GM12878 (cell line): ENCODE measurements at regions not wholly inside any gene's neighbourhood (a gene's known extent, or its start where the extent isn't known, plus 50 kb on each side); places are given as distances from the start of the nearest gene placed in this dataset.

ENCODE experiments used
- ATAC-seq: fragments of 200-7000 bp; cut with Tn5 transposase; 3 replicates; pipeline ENCODE4 v1.9.1; 2020; ENCODE audit warnings: mild to moderate bottlenecking, moderate library complexity
- BruUV-seq: library from RNA; stranded (reverse); fragments of 400-500 nt; replicated peaks from 2 replicates; lab custom pipeline; 2021; lab: Mats Ljungman, UMichigan
- CTCF ChIA-PET: fragments of 300-600 bp; sonication (Branson Sonifier 250); formaldehyde crosslinking; extraction: SDS; loops from one replicate; lab custom pipeline; 2021; ENCODE audit warnings: inconsistent platforms; lab: Yijun Ruan, JAX
- POLR2A ChIA-PET: fragments of 350-600 bp; formaldehyde crosslinking; extraction: SDS; loops from one replicate; lab custom pipeline; 2021; ENCODE audit warnings: inconsistent platforms; lab: Charles Lee
- RAD21 ChIA-PET: fragments of 300-600 bp; sonication (Branson Sonifier 250); formaldehyde crosslinking; loops from one replicate; lab custom pipeline; 2023; ENCODE audit warnings: antibody characterized with exemption; ENCODE audit not compliant: unreplicated experiment; lab: Charles Lee
- SMC1A ChIA-PET: fragments of 300-600 bp; sonication (Branson Sonifier 250); formaldehyde crosslinking; loops from one replicate; lab custom pipeline; 2023; ENCODE audit not compliant: unreplicated experiment, uncharacterized antibody; lab: Charles Lee
- DNase-seq: peaks from one replicate; pipeline ENCODE4 v3.0.0-alpha.2; 2011; ENCODE audit warnings: low read depth, low spot score
- FAIRE-seq: peaks from 3 replicates; lab custom pipeline; 2011; peaks lifted over from hg19 to GRCh38; lab: Jason Lieb, UNC
- H2AFZ ChIP-seq: 2 replicates; pipeline ENCODE4 v1.6.0; 2011; ENCODE audit warnings: low read depth, low read length, control low read depth; ENCODE audit not compliant: control insufficient read depth
- H3K27ac ChIP-seq: 2 replicates; pipeline ENCODE4 v1.5.1; 2011; ENCODE audit warnings: control low read depth; ENCODE audit not compliant: control insufficient read depth, insufficient read depth
- H3K27me3 ChIP-seq, 2 experiments: replicated peaks in 1 of 2; 2 replicates each; pipeline versions ENCODE4 v1.6.0 to v1.6.1; 2011; ENCODE audit warnings: low read length in 1 of 2; ENCODE audit not compliant: control insufficient read depth in 2 of 2, insufficient read depth in 2 of 2
- H3K36me3 ChIP-seq, 2 experiments: 2 replicates each; pipeline ENCODE4 v1.5.1; 2011; ENCODE audit warnings: low read length in 1 of 2; ENCODE audit not compliant: control insufficient read depth in 2 of 2, insufficient read depth in 2 of 2
- H3K4me1 ChIP-seq: 2 replicates; pipeline ENCODE4 v1.6.1; 2011; ENCODE audit warnings: mild to moderate bottlenecking, low read length, moderate library complexity, mixed read lengths; ENCODE audit not compliant: control insufficient read depth, insufficient read depth
- H3K4me2 ChIP-seq: 2 replicates; pipeline ENCODE4 v1.6.0; 2011; ENCODE audit warnings: control low read depth; ENCODE audit not compliant: control insufficient read depth, insufficient read depth
- H3K4me3 ChIP-seq: fragments of 200-600 bp; sonication (generic); 2 replicates; pipeline ENCODE4 v1.5.1; 2016
- H3K79me2 ChIP-seq: 2 replicates; pipeline ENCODE4 v1.6.0; 2011; ENCODE audit warnings: low read length; ENCODE audit not compliant: control insufficient read depth, insufficient read depth
- H3K9ac ChIP-seq: 2 replicates; pipeline ENCODE4 v1.8.0; 2011; ENCODE audit warnings: low read length, control low read depth, mixed read lengths; ENCODE audit not compliant: control insufficient read depth, insufficient read depth
- H3K9me3 ChIP-seq: replicated peaks from 3 replicates; pipeline ENCODE4 v1.5.1; 2011; ENCODE audit warnings: mild to moderate bottlenecking, low read length; ENCODE audit not compliant: control insufficient read depth, insufficient read depth
- H4K20me1 ChIP-seq: 2 replicates; pipeline ENCODE4 v1.6.0; 2011; ENCODE audit not compliant: control insufficient read depth, insufficient read depth
- CEBPB ChIP-seq, 2 experiments: fragments of 150-350 bp in 1 of 2; IDR thresholded peaks; 2 replicates each; pipeline ENCODE4 v1.6.1; 2012 to 2014; ENCODE audit warnings: low read depth in 2 of 2, low read length in 2 of 2, borderline replicate concordance in 1 of 2, inconsistent platforms in 1 of 2
- CHD4 ChIP-seq: fragments of 200-600 bp; sonication (generic); IDR thresholded peaks from 2 replicates; pipeline ENCODE4 v1.6.1; 2016; ENCODE audit warnings: mild to moderate bottlenecking
- EED ChIP-seq: sonication (generic); IDR thresholded peaks from 2 replicates; pipeline ENCODE4 v1.6.1; 2016; ENCODE audit warnings: antibody characterized with exemption, low read depth
- FOXK2 ChIP-seq: fragments of 450-650 bp; IDR thresholded peaks from 2 replicates; pipeline ENCODE4 v1.6.1; 2017; ENCODE audit warnings: mild to moderate bottlenecking, moderate library complexity
- HDAC2 ChIP-seq: fragments of 200-600 bp; sonication (generic); IDR thresholded peaks from 2 replicates; pipeline ENCODE4 v1.6.1; 2017
- IKZF2 ChIP-seq, 2 experiments: fragments of 450-650 bp; IDR thresholded peaks; 2 replicates each; pipeline ENCODE4 v1.6.1; 2017; ENCODE audit warnings: mild to moderate bottlenecking in 2 of 2, moderate library complexity in 2 of 2
- MTA2 ChIP-seq: fragments of 450-650 bp; IDR thresholded peaks from 2 replicates; pipeline ENCODE4 v1.6.1; 2016; ENCODE audit warnings: low read depth, mild to moderate bottlenecking, moderate library complexity
- POLR2AphosphoS2 ChIP-seq: IDR thresholded peaks from 2 replicates; pipeline ENCODE4 v1.6.1; 2011; ENCODE audit warnings: low read depth, mild to moderate bottlenecking, low read length, improper control_type of control experiment, moderate library complexity
- RB1 ChIP-seq: fragments of 450-650 bp; formaldehyde crosslinking; IDR thresholded peaks from 2 replicates; pipeline ENCODE4 v1.6.1; 2017; ENCODE audit warnings: mild to moderate bottlenecking, borderline replicate concordance
- RELA ChIP-seq: fragments of 450-650 bp; IDR thresholded peaks from 2 replicates; pipeline ENCODE4 v1.8.0; 2014; ENCODE audit warnings: borderline replicate concordance; ENCODE audit not compliant: partially characterized antibody
- SMAD1 ChIP-seq: fragments of 450-650 bp; IDR thresholded peaks from 2 replicates; pipeline ENCODE4 v1.6.1; 2018; ENCODE audit warnings: mild to moderate bottlenecking, low read depth; ENCODE audit not compliant: partially characterized antibody
- SMARCA5 ChIP-seq: fragments of 450-650 bp; IDR thresholded peaks from 2 replicates; pipeline ENCODE4 v1.6.1; 2017; ENCODE audit warnings: mild to moderate bottlenecking
- SPI1 ChIP-seq: IDR thresholded peaks from 2 replicates; pipeline ENCODE4 v1.6.1; 2011; ENCODE audit warnings: low read depth, mild to moderate bottlenecking, low read length, moderate library complexity, borderline replicate concordance; ENCODE audit not compliant: insufficient read depth
- TAF1 ChIP-seq: IDR thresholded peaks from 2 replicates; pipeline ENCODE4 v1.6.1; 2011; ENCODE audit warnings: mild to moderate bottlenecking, low read depth, low read length, borderline replicate concordance
- TBL1XR1 ChIP-seq: IDR thresholded peaks from 2 replicates; pipeline ENCODE4 v1.6.1; 2012; ENCODE audit warnings: low read depth, low read length, improper control_type of control experiment
- TCF7 ChIP-seq: IDR thresholded peaks from 2 replicates; pipeline ENCODE4 v1.6.1; 2014; ENCODE audit warnings: antibody characterized with exemption, borderline replicate concordance
- ZBED1 ChIP-seq: IDR thresholded peaks from 2 replicates; pipeline ENCODE4 v1.6.1; 2016; ENCODE audit warnings: borderline replicate concordance
- ZNF274 ChIP-seq: IDR thresholded peaks from one replicate; pipeline ENCODE4 v1.8.0; 2011; ENCODE audit not compliant: insufficient read length, insufficient read depth
- WGBS: methylation state at CpG from one replicate; pipeline ENCODE4 v1.1.6; 2016; ENCODE audit warnings: low lambda C conversion rate; ENCODE audit not compliant: insufficient replicate concordance, insufficient coverage; ENCODE audit errors: missing lambda C conversion rate; 5-methylcytosine and 5-hydroxymethylcytosine counted together
- in situ Hi-C: fragments of 300-500 bp; cut with MboI; formaldehyde crosslinking; loops from 9 replicates; pipeline ENCODE4 v1.14.3; 2018; ENCODE audit warnings: mixed read lengths
- intact Hi-C: fragments of 100-400 bp; cut with micrococcal nuclease; formaldehyde crosslinking; loops from one replicate; pipeline ENCODE4 v1.14.2; 2022; ENCODE audit not compliant: unreplicated experiment
- TF ChIP-seq, protein P1 (sequence below): IDR thresholded peaks from 2 replicates; pipeline ENCODE4 v1.6.1; 2012; ENCODE audit warnings: mild to moderate bottlenecking, low read depth, low read length

DNA sequence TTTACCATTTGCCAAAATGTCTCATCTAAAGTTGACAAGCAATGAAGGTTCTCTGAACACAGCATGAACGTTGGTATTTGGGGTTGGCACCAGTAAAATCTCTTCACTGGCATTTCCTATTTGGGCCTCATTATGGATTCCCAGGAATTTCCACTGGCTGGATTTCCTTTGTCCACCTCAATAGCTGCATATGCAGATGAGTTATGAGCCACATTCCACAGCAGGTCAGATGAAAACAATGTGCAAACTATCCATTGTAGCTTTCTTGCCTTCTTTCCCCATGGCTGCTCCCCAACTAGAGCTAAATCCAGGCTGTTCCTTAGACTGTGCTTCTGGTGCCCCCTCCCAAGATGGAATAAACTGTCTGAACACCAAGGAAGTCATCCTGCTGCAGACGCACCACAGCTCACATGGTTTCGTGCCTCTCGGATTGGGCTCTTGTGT lies 168.1 kb upstream of the FGGY start (continued):
- TF ChIP-seq RELA (no peak), TCF7 (no peak), TBL1XR1 (no peak)
- TF ChIP-seq, protein P1, sequence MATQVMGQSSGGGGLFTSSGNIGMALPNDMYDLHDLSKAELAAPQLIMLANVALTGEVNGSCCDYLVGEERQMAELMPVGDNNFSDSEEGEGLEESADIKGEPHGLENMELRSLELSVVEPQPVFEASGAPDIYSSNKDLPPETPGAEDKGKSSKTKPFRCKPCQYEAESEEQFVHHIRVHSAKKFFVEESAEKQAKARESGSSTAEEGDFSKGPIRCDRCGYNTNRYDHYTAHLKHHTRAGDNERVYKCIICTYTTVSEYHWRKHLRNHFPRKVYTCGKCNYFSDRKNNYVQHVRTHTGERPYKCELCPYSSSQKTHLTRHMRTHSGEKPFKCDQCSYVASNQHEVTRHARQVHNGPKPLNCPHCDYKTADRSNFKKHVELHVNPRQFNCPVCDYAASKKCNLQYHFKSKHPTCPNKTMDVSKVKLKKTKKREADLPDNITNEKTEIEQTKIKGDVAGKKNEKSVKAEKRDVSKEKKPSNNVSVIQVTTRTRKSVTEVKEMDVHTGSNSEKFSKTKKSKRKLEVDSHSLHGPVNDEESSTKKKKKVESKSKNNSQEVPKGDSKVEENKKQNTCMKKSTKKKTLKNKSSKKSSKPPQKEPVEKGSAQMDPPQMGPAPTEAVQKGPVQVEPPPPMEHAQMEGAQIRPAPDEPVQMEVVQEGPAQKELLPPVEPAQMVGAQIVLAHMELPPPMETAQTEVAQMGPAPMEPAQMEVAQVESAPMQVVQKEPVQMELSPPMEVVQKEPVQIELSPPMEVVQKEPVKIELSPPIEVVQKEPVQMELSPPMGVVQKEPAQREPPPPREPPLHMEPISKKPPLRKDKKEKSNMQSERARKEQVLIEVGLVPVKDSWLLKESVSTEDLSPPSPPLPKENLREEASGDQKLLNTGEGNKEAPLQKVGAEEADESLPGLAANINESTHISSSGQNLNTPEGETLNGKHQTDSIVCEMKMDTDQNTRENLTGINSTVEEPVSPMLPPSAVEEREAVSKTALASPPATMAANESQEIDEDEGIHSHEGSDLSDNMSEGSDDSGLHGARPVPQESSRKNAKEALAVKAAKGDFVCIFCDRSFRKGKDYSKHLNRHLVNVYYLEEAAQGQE, result no peak

DNA sequence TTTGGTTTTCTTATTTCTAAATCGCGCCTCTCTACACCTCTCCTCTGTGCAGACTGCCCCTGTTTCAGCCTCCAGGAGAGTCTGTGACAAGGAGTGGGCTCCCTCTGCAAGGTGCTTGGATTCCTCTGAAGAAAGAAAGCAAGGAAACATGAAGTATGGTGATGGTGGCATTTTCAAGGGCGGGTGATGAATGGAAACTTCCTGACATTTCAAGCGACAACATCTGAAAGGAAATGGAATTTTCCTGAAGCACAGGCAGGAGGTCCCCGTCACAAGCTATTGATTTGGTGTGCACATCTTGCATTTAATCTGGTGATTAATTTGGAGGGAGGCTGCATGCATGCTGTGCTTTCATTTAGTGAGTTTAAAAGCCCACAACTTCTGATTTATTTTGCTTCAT lies 164.6 kb upstream of the FGGY start:
- POLR2A ChIA-PET, result interaction anchor here (1.1 kb wide), 1 partner anchor 10 kb away, joined by 3 read pairs; no protein-coding TSS in a partner anchor
- Histone ChIP-seq H4K20me1 (no peaks in the 10 kb centered on the region), H3K27me3 (no peaks in the 10 kb centered on the region), H3K9me3 (no peaks in the 10 kb centered on the region), H2AFZ (no peak overlapping the region), H3K36me3 (no peaks in the 10 kb centered on the region), H3K27ac (no peak overlapping the region), H3K4me1 (no peaks in the 10 kb centered on the region), H3K9ac (no peak overlapping the region), H3K4me2 (no peak overlapping the region), H3K4me3 (no peak overlapping the region), H3K79me2 (no peaks in the 10 kb centered on the region)
- no TSS peak for BruUV-seq
- in situ Hi-C loops (no loop called here), intact Hi-C loops (no loop called here)
- no peak for DNase-seq
- 69% methylated on average over 5 of the region's 5 CpGs for WGBS
- RAD21 ChIA-PET, result interaction anchor here (1.5 kb wide), 1 partner anchor 19 kb away, joined by 5 read pairs; no protein-coding TSS in a partner anchor
- CTCF ChIA-PET, result interaction anchor here (1.2 kb wide), 1 partner anchor 8 kb away, joined by 3 read pairs; no protein-coding TSS in a partner anchor
- SMC1A ChIA-PET, result interaction anchor here (1.3 kb wide), 2 partner anchors 8 to 13 kb away, joined by 3 to 4 read pairs; no protein-coding TSS in a partner anchor
- no peak for FAIRE-seq
- no peak for ATAC-seq
- TF ChIP-seq SMAD1 (no peak), CHD4 (no peak), RB1 (no peak), ZNF274 (no peak), ZBED1 (no peak), HDAC2 (no peak), EED (no peak), SPI1 (no peak), MTA2 (no peak), TAF1 (no peak), IKZF2 (IDR thresholded peaks at IDR 0.05) (no peak), FOXK2 (no peak), CEBPB (IDR thresholded peaks at IDR 0.05; ENCODE audit: borderline replicate concordance in 1 of 2, low read depth in 2 of 2, low read length in 2 of 2) (no peak), POLR2AphosphoS2 (no peak), SMARCA5 (no peak)
